HG02571 (cell line): ENCODE measurements at regions not wholly inside any gene's neighbourhood (a gene's known extent, or its start where the extent isn't known, plus 50 kb on each side); places are given as distances from the start of the nearest gene placed in this dataset.
"Not testable (repeated sequence)": the region's sequence is repeated elsewhere in the genome, so short reads cannot be mapped to it uniquely, and the experiment has no call there.

Experiments
- ATAC-seq: cut with Tn5 transposase; IDR thresholded peaks from one replicate; pipeline ENCODE4 v1.9.1; 2021; ENCODE audit warnings: mild to moderate bottlenecking, moderate library complexity; ENCODE audit not compliant: unreplicated experiment

DNA sequence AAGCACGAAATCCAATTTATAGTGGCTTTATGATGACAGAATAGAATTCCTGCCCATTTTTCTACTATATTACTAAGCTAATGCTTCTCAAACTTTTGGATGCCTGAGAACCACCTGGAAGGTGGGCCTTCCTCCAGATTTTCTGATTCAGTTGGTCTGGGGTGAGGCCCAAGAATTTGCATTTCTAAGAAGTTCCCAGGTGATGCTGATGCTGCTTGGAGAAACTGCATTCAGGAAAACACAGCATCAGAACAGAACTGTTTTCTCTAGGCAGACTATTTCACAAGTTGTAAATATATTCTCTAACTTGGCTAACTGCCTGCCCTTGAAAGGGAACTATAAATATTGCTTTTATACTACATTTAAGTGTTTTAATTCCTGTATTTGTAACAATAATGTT is 644.9 kb upstream of the DPPA4 start:
- no peak for ATAC-seq

DNA sequence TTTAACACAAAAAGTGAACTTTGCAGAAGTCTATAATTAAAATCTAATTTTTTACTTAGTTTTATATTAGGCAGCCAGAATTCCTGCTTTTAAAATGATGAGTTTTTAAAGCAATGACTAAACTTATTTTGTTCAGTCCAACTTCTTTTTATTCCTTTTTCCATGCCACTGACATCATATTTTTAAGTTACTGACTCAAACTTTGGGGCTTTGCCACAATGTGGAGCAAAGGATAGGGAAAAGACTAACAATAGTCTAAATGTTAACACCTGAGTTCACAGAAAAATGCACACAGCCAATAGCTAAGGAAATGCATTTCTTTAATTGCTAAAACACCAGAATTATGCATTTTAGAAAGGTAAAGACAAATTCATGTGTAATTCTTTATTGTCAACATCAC is 647.6 kb upstream of the DPPA4 start:
- no peak for ATAC-seq

DNA sequence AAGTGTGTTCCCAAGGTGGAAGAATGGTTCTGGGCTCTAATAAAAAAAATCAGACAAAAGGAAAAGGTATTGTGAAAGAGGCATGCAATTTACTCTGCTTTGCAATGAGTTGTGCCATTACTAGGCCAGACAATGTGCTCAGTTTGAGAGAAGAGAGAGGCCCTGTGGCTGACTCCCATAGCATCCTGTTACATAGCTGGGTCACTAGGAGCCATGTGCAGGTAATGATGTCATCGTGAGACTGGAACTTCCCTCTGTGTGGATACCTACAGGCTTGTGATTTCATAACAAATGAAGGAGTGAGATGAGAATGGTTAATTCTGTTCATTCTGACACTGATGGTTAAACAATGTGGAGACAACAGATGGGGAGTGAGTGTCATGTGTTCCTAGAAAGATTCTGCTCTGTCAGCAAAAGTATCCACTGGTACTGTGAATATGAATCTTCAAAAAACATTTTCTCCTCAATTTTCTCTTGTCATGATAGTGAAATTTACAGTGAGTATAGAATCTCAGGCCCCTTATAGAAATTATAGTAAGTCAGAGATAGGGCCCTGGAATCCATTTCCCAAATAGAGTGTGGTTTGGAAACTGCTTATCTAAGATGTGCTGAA is 648.7 kb upstream of the DPPA4 start:
- ATAC-seq = no peak

DNA sequence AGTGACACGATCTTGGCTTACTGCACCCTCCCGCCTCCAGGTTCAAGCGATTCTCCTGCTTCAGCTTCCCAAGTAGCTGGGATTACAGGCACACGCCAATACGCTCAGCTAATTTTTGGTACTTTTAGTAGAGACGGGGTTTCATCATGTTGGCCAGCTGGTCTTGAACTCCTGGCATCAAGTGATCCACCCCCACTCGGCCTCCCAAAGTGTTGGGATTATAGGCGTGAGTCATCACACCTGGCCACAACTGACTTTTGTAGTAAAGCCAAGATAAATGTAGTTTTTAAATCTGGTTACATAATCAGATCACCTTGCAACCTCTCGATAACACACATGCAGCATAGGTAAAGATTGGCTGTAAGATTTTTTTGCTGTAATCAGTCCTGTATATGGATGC is 657.5 kb upstream of the DPPA4 start:
- no peak for ATAC-seq

DNA sequence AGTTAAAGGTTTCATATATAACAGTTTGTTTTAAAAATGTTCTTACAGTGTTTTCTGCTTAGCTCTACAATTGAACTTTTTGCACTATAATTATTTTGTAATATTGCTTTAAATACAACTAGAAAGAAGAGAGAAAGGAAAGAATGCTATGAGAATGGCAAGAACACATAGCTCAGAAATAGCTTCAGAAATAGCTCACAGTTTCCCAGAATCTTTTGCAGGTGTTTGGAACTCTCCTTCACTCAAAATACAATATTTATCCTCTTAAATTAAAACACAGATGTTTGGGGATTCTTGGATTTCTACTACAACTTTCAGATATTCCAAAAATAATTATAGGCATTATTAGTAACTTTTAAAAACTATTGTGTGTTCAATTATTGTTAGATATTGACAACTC is 658.0 kb upstream of the DPPA4 start:
- ATAC-seq = no peak

DNA sequence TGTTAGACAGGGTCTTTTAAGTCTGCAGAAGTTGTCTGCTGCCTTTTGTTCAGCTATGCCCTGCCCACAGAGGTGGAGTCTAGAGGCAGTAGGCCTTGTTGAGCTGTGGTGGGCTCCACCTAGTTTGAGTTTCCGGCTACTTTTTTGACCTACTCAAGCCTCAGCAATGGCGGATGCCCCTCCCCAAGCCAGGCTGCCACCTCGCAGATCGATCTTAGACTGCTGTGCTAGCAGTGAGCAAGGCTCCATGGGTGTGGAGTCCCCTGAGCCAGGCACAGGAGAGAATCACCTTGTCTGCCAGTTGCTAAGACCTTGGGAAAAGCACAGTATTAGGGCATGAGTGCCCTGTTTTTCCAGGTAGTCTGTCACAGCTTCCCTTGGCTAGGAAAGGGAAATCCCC is 664.6 kb upstream of the DPPA4 start:
- not testable (repeated sequence) for ATAC-seq

DNA sequence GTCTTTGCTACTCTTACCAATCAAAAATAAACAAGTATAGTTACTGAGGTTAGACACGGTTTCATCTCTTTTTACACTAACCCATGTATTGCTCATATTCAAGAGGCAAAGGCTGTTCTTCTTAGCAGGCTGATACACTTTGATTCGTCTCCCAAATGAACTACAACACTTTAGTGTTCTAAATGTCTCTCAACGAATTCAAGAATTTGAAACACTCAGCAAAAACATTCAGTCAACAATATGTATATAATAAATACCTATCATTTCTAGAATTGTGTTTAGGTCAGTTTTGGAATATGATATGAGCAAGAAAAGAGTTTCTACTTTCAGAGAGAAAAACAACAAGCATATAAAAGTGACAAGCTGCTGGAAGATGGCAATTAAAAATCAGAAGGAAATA is 669.6 kb upstream of the DPPA4 start:
- ATAC-seq = no peak

DNA sequence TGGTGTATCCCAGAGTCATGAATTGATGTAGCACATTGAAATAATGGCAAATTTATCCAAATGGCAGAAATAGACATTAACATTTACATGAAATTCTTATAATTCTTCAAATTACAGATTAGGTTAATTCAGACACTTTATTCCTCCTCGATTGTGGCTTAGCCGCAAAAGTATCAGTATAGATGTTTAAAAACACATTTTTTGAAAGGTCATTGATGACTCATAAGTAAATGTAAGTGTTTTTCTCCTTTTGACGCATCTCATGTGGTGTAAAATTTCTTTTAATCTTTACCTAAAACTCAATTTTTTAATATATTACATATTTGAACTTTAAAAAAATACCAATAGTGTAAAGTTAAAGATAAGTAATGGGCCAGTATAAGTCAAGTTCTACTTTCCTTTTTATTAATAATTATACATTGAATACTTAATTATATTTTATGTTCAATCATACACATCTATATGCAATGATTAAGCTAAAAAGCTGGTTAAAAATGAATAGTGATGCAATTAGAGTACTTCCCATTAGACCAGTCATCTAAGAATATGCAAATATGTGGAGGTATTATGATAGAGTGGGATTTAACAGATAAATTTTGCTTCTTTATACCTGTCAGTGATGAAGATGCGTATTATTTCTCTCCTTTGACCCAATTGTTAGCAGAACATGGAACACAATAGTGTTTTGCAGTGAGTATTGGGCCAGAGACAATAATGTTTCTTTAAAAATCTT is 678.1 kb upstream of the DPPA4 start:
- ATAC-seq = no peak

DNA sequence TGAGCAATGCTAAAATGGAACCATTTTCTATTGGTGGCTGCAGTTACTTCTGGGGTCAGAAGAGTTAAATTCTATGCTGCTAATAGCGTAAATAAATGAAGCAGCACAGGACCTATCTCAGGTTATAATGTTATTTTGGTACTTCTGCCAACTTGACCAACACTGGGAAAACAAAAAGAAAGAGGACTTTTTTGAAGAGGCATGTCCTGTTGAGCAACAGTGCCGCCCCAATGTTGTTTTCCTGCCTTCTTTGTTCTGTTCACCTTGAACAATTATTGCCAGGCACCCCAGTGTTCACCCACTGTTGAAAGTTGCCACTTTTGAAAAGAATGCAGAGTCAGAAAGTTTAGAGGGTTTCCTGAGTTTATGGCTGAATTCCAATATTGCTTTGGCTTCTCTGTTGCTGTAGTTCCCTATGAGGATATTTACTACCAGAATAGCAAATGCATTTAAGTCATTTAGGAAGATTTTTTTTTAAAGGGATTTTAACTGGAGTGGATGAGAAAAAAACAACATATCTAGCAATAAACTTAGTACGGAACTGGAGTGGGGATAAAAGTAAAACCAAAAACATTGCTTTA is 679.0 kb upstream of the DPPA4 start:
- no peak for ATAC-seq

DNA sequence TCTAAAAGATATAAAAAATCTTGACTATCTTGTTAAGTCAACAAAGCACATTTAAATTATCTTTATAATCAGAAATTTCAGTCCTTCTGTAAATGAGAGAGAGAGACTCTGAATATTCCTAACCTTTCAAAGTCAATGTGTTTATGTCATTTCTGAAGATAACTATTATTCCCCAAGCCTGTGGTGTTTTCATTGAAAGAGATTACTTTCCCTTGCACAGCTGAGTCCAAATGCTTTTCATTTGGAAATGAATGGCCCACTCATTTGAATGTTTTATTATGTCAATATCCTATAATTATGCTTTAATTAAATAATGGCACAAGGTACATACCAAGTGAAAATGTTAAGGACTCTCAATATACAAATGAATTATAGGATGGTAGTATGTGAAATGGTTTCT is 680.0 kb upstream of the DPPA4 start:
- ATAC-seq = no peak

DNA sequence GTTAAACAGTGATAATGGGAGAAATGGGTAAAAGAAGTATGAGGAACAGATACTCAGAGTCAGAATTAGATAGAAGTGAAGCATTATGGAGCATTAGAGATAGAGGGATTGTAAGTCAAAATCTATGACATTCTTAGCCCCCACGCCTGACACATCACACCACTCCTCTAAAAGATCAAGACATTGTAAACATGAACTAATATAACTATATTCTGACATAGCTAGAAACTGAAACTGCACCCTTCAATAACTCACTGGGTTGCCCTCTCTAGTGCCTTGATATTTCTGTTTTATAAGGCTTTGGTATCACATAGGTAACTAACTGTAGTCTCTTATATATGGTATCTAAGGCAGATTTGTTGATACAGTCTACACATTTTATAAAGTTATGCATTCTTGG is 684.3 kb upstream of the DPPA4 start:
- ATAC-seq = no peak

DNA sequence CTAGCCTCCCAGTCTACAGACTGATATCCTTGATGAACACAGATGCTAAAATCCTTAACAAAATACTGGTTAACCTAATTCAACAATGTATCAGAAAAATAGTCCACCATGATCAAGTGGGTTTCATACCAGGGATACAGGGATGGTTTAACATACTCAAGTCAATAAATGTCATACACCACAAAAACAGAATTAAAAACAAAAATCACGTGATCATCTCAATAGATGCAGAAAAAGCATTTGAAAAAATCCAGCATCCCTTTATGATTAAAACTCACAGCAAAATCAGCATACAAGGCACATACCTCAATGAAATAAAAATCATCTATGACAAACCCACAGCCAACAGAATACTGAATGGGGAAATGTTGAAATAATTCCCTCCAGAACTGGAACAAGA is 685.7 kb upstream of the DPPA4 start:
- ATAC-seq = not testable (repeated sequence)

DNA sequence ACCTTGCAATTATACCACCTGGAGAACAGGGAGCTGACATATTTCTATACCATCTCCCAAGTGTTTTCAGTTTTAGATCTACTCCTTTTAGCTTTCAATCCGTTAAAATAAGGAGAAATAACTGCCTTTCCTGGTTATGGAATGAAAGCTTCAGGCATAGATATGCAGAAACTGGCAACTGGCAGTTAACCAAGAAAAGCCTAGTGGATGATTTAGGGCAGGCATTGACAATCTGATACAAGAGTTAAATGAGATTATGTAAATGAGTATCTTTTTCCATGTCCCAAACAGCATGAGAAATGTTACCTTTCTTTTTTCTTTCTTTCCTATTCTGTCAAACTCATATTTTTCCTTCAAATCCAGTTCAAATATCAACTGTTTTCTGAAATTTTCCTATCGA is 689.1 kb upstream of the DPPA4 start:
- no peak for ATAC-seq

DNA sequence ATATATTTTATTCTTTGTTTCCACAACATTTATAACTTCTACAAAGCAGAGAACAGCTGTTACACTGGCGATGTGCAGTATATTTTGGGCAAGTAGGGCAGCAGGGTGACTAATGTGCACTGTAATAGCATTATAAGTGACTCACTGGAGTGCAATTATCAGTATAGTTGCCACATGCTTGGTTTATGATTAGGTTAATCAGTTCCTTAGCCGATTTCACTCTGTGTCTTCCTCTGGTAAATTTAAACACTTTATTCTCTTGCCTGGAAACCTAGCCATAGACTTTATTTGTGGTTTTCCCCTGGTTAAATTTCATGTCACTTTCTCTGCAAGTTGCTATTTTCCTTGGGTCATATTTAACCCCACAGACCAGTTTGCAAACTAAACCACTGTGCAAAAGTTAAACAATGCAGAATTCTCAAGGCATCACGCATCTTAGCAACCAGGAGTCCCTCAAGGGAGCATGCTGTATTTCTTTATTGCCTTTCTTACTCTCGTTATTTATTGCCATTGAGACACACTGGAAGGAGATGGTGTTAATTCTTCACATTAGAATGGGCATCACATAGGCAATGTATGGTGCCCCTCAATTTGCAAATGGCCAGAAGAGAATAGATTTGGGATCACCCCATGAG is 690.2 kb upstream of the DPPA4 start:
- no peak for ATAC-seq

DNA sequence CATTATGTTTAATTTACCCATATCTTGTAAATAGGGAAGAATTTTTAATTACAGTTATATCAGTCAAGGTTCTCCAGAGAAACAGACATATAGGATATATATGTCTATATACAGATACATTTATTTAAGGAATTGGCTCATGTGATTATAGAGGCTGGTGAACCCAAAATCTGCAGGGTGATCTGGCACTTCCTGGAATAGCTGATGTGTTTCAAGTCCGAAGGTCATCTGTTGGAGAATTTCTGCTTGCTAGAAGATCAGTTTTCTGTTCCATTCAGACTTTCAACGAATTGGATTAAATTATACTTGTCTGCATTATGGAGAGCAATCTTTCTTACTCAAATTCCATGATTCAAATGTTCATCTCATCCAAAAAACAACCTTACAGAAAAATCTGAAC is 694.6 kb upstream of the DPPA4 start:
- ATAC-seq = no peak

DNA sequence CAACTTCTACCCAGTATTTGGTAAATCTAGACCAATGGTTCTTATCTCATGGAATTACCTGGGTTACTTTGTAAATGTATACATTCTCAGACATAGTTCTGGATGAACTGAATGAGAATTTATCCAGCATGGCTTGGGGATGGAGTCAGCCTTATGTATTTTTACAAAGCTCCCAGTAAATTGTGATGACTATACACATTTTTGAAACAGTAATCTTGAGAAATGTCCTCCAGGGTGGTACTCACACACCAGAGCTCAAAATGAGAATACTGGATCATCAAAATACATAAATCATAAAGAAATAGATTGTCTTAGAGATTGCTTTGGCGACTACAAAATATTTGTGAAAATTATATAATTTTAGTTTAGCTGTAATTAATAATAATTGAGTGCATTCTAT is 722.1 kb upstream of the DPPA4 start:
- ATAC-seq = no peak

DNA sequence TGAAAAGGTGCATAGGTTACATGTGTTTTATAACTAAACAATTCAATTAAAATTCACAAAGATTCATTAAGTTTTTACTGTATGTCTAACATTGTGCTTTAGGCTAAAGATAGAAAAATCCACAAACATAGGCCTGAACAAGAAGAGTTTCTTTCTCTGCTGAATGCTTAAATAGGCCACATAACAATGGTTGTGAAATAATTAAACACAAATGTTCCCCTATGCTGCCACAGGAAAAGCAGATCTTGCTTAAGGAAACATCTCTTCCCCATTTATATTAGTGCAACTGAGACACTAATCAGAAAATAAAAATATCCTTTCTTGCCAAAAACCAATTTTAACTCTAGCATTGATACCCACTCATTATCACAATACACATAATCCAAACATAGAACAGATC is 725.4 kb upstream of the DPPA4 start:
- ATAC-seq = no peak

DNA sequence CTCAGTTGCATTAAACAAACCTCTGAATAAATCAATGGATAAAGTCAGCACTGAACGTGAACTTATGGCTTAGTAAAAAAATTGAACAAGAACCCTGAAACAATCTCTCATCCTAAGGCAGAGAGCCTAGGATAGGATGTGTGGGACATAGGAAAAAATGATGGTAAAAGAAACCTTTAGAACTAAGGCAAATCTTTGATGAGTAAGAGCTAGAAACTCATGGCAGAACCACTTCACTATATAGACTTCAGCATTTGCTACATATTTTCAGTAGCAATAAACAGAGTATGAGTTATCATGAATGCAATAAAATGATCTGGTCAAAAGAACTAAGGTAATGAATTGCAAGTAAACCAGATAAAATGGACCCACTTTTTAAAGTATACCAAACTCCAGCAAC is 725.8 kb upstream of the DPPA4 start:
- no peak for ATAC-seq

DNA sequence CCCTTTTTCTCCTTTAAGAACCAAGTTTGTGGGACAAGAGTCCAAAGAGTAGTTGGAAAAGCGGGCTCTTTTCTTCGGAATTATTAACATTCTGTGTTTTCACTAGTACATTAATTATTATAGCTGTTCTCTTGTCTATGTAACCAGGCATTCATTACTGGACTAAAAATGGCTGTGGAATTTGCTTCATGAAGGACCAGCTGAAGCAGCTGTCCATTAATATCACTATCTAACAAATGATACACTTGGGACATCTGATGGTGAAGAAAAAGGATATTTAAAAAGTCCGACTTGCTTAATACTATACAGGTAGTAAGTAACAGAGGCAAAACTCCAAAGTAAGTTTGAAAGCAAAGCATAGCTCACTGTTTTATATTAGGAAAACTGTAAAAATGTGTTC is 728.9 kb upstream of the DPPA4 start:
- no peak for ATAC-seq

DNA sequence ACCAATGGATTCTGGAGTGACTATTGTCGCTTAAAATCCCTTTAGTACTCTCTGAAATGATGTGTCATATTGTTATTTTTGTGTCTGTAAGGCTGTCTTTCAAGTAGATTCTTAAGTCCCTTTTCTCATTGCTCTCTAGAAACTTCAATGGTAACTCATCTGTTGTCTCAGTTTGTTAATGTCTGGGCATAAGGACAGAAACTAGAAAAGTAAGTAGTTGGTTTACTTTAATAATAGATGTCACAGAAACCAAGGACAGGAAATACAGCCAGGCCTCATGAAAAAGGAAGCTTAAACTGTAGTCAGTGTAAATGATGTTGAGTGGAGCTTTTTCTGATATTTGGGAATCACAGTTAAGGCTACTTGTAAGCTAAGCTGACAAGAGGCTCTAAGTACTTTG is 730.2 kb upstream of the DPPA4 start:
- ATAC-seq = no peak

DNA sequence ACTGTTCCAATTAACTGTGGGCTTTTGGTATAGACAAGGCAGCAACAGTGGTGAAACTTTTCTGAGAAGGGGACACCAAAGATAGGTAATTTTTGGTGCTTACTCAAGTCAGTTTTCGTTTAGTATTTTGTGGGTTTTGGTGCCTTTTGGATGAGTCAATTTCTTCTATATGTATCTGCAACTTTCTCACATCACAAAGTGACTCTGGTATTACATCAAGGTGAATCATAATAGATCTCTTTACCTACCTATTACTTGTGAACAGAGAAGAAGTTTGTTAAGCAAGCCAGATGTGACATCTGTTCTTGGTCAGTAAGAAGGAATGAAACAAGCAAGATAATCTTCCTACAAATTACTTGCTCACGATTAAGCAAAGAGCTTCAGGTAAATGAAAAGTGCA is 732.4 kb upstream of the DPPA4 start:
- no peak for ATAC-seq
